OCI-LY1 (cell line): ENCODE measurements at regions not wholly inside any gene's neighbourhood (a gene's known extent, or its start where the extent isn't known, plus 50 kb on each side); places are given as distances from the start of the nearest gene placed in this dataset.

ENCODE experiments used
- H2AFZ ChIP-seq: fragments of 200-600 bp; sonication (generic), shearing (Covaris generic); 2 replicates; pipeline ENCODE4 v1.6.0; 2014; ENCODE audit warnings: antibody characterized with exemption, mild to moderate bottlenecking, low read length
- H3F3A ChIP-seq: fragments of 200-600 bp; sonication (generic), shearing (Covaris generic); 2 replicates; pipeline ENCODE4 v1.6.0; 2014; ENCODE audit warnings: mild to moderate bottlenecking, antibody characterized with exemption, low read length, moderate library complexity; ENCODE audit not compliant: insufficient read depth
- H3K27ac ChIP-seq: fragments of 200-600 bp; sonication (generic); 2 replicates; pipeline ENCODE4 v1.5.1; 2014; ENCODE audit warnings: low read length, mixed run types, mild to moderate bottlenecking, low read depth; ENCODE audit not compliant: poor library complexity, severe bottlenecking
- H3K27me3 ChIP-seq: fragments of 200-600 bp; sonication (generic); 2 replicates; pipeline ENCODE4 v1.6.0; 2014; ENCODE audit warnings: antibody characterized with exemption, mild to moderate bottlenecking, low read length, moderate library complexity; ENCODE audit not compliant: insufficient read depth
- H3K36me3 ChIP-seq: fragments of 200-600 bp; sonication (generic); 2 replicates; pipeline ENCODE4 v1.6.1; 2014; ENCODE audit warnings: mild to moderate bottlenecking, antibody characterized with exemption, low read length, moderate library complexity, mixed read lengths; ENCODE audit not compliant: insufficient read depth
- H3K4me1 ChIP-seq: fragments of 200-600 bp; sonication (generic); 2 replicates; pipeline ENCODE4 v1.5.1; 2014; ENCODE audit warnings: mild to moderate bottlenecking, low read length, moderate library complexity; ENCODE audit not compliant: insufficient read depth, severe bottlenecking
- H3K4me2 ChIP-seq: fragments of 200-600 bp; sonication (generic), shearing (Covaris generic); 2 replicates; pipeline ENCODE4 v1.6.1; 2014; ENCODE audit warnings: low read length
- H3K4me3 ChIP-seq: fragments of 200-600 bp; sonication (generic); 2 replicates; pipeline ENCODE4 v1.5.1; 2014; ENCODE audit warnings: low read length, low read depth, mild to moderate bottlenecking, mixed read lengths; ENCODE audit not compliant: poor library complexity, severe bottlenecking
- H3K79me2 ChIP-seq: fragments of 200-600 bp; shearing (Covaris generic); 2 replicates; pipeline ENCODE4 v1.6.1; 2016; ENCODE audit warnings: mixed run types, low read length, mixed read lengths; ENCODE audit not compliant: insufficient read depth
- H3K9ac ChIP-seq: fragments of 200-600 bp; sonication (generic), shearing (Covaris generic); 2 replicates; pipeline ENCODE4 v1.6.1; 2014; ENCODE audit warnings: mild to moderate bottlenecking, low read length, mixed read lengths
- H3K9me2 ChIP-seq: fragments of 200-600 bp; sonication (generic), shearing (Covaris generic); 2 replicates; pipeline ENCODE4 v1.6.1; 2014; ENCODE audit warnings: low read depth, mild to moderate bottlenecking, low read length, mixed read lengths
- H3K9me3 ChIP-seq: fragments of 200-600 bp; shearing (Covaris generic); 2 replicates; pipeline ENCODE4 v1.6.1; 2014; ENCODE audit warnings: low read length, mixed read lengths
- H4K20me1 ChIP-seq: fragments of 200-600 bp; sonication (generic), shearing (Covaris generic); 2 replicates; pipeline ENCODE4 v1.6.0; 2016; ENCODE audit warnings: mild to moderate bottlenecking, low read length; ENCODE audit not compliant: insufficient read depth
- EZH2 ChIP-seq: fragments of 200-600 bp; sonication (generic), shearing (Covaris generic); IDR thresholded peaks from 2 replicates; pipeline ENCODE4 v1.8.0; 2017; ENCODE audit warnings: borderline replicate concordance, mixed run types, mild to moderate bottlenecking, antibody characterized with exemption, low read length, moderate library complexity, mixed read lengths
- TF ChIP-seq, protein P1 (sequence below): fragments of 200-600 bp; sonication (generic), shearing (Covaris generic); IDR thresholded peaks from 2 replicates; pipeline ENCODE4 v1.5.1; 2017; ENCODE audit warnings: mild to moderate bottlenecking, antibody characterized with exemption, low read length, moderate library complexity, mixed read lengths

- Histone ChIP-seq H3K9me3 (no peaks in the 10 kb centered on the region), H3K79me2 (no peaks in the 10 kb centered on the region), H3F3A (no peaks in the 10 kb centered on the region), H3K27me3 (no peaks in the 10 kb centered on the region), H3K36me3 (no peaks in the 10 kb centered on the region), H2AFZ (no peak overlapping the region), H4K20me1 (no peaks in the 10 kb centered on the region), H3K9ac (no peak overlapping the region), H3K4me2 (no peak overlapping the region), H3K27ac (no peak overlapping the region), H3K4me1 (no peaks in the 10 kb centered on the region), H3K4me3 (no peak overlapping the region), H3K9me2 (no peaks in the 10 kb centered on the region)
- no peak for TF ChIP-seq EZH2
- TF ChIP-seq, protein P1, sequence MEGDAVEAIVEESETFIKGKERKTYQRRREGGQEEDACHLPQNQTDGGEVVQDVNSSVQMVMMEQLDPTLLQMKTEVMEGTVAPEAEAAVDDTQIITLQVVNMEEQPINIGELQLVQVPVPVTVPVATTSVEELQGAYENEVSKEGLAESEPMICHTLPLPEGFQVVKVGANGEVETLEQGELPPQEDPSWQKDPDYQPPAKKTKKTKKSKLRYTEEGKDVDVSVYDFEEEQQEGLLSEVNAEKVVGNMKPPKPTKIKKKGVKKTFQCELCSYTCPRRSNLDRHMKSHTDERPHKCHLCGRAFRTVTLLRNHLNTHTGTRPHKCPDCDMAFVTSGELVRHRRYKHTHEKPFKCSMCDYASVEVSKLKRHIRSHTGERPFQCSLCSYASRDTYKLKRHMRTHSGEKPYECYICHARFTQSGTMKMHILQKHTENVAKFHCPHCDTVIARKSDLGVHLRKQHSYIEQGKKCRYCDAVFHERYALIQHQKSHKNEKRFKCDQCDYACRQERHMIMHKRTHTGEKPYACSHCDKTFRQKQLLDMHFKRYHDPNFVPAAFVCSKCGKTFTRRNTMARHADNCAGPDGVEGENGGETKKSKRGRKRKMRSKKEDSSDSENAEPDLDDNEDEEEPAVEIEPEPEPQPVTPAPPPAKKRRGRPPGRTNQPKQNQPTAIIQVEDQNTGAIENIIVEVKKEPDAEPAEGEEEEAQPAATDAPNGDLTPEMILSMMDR, result no peak
These were observed 228.4 kb upstream of the OTX2 start for GRCh38 chr14:57038689-57039088.

- Histone ChIP-seq H3K27ac (no peak overlapping the region), H2AFZ (no peak overlapping the region), H3K4me2 (no peak overlapping the region), H3K4me3 (no peak overlapping the region), H4K20me1 (no peaks in the 10 kb centered on the region), H3K27me3 (no peaks in the 10 kb centered on the region), H3K4me1 (no peaks in the 10 kb centered on the region), H3K36me3 (no peaks in the 10 kb centered on the region), H3K9me2 (no peaks in the 10 kb centered on the region), H3K79me2 (no peaks in the 10 kb centered on the region), H3F3A (no peaks in the 10 kb centered on the region), H3K9me3 (peaks cover 3% of the 10 kb centered on the region; the same call in 1 of the 2 replicates), H3K9ac (no peak overlapping the region)
- TF ChIP-seq EZH2, result no peak
- TF ChIP-seq, protein P1, result no peak
These were observed 221.2 kb upstream of the OTX2 start for GRCh38 chr14:57031474-57031873.

- Histone ChIP-seq H3K4me3 (no peak overlapping the region), H3K9me3 (peaks cover 3% of the 10 kb centered on the region; the same call in 1 of the 2 replicates), H3K27ac (no peak overlapping the region), H3K4me1 (no peaks in the 10 kb centered on the region), H3K36me3 (no peaks in the 10 kb centered on the region), H4K20me1 (no peaks in the 10 kb centered on the region), H2AFZ (no peak overlapping the region), H3K4me2 (no peak overlapping the region), H3K79me2 (no peaks in the 10 kb centered on the region), H3K9me2 (no peaks in the 10 kb centered on the region), H3F3A (no peaks in the 10 kb centered on the region), H3K27me3 (no peaks in the 10 kb centered on the region), H3K9ac (no peak overlapping the region)
- TF ChIP-seq, protein P1, result no peak
- no peak for TF ChIP-seq EZH2
These were observed 219.5 kb upstream of the OTX2 start for GRCh38 chr14:57029620-57030253.
